BJ (cell line): ENCODE measurements at regions not wholly inside any gene's neighbourhood (a gene's known extent, or its start where the extent isn't known, plus 50 kb on each side); places are given as distances from the start of the nearest gene placed in this dataset.
"Not testable (repeated sequence)": the region's sequence is repeated elsewhere in the genome, so short reads cannot be mapped to it uniquely, and the experiment has no call there.

Source experiments
- CTCF ChIA-PET: fragments of 350-600 bp; formaldehyde crosslinking; extraction: SDS; loops from one replicate; lab custom pipeline; 2021; ENCODE audit warnings: antibody characterized with exemption, inconsistent platforms; lab: Yijun Ruan, JAX
- POLR2A ChIA-PET: fragments of 300-600 bp; sonication (Branson Sonifier 250); formaldehyde crosslinking; extraction: SDS; loops from one replicate; lab custom pipeline; 2021; ENCODE audit warnings: antibody characterized with exemption; lab: Charles Lee
- DNase-seq: peaks from one replicate; pipeline ENCODE4 v3.0.0-alpha.2; 2011; ENCODE audit warnings: low read depth
- H3K27me3 ChIP-seq: 2 replicates; pipeline ENCODE4 v1.6.0; 2011; ENCODE audit warnings: low read length; ENCODE audit not compliant: control insufficient read depth, insufficient read depth
- H3K36me3 ChIP-seq: 2 replicates; pipeline ENCODE4 v1.5.1; 2011; ENCODE audit warnings: low read length; ENCODE audit not compliant: control insufficient read depth, insufficient read depth
- H3K4me3 ChIP-seq: 2 replicates; pipeline ENCODE4 v1.5.1; 2011; ENCODE audit warnings: low read depth, mild to moderate bottlenecking, control low read depth, low read length
- TF ChIP-seq, protein P1 (sequence below): IDR thresholded peaks from 2 replicates; pipeline ENCODE4 v1.5.1; 2011; ENCODE audit warnings: low read depth, mild to moderate bottlenecking, control low read depth, inconsistent platforms, low read length, moderate library complexity; ENCODE audit not compliant: insufficient read depth

DNA sequence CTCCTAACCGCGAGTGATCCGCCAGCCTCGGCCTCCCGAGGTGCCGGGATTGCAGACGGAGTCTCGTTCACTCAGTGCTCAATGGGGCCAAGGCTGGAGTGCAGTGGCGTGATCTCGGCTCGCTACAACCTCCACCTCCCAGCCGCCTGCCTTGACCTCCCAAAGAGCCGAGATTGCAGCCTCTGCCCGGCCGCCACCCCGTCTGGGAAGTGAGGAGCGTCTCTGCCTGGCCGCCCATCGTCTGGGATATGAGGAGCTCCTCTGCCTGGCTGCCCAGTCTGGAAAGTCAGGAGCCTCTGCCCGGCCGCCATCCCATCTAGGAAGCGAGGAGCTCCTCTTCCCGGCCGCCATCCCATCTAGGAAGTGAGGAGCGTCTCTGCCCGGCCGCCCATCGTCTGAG lies 58.8 kb upstream of the ANKRD30BL start:
- POLR2A ChIA-PET, H3K36me3 ChIP-seq, DNase-seq, CTCF ChIA-PET, H3K27me3 ChIP-seq, H3K4me3 ChIP-seq: not testable (repeated sequence)

GRCh38 chr2:132221886-132222285 lies 60.1 kb upstream of the ANKRD30BL start:
- H3K4me3 ChIP-seq, H3K36me3 ChIP-seq, DNase-seq, CTCF ChIA-PET, POLR2A ChIA-PET, H3K27me3 ChIP-seq: not testable (repeated sequence)

DNA sequence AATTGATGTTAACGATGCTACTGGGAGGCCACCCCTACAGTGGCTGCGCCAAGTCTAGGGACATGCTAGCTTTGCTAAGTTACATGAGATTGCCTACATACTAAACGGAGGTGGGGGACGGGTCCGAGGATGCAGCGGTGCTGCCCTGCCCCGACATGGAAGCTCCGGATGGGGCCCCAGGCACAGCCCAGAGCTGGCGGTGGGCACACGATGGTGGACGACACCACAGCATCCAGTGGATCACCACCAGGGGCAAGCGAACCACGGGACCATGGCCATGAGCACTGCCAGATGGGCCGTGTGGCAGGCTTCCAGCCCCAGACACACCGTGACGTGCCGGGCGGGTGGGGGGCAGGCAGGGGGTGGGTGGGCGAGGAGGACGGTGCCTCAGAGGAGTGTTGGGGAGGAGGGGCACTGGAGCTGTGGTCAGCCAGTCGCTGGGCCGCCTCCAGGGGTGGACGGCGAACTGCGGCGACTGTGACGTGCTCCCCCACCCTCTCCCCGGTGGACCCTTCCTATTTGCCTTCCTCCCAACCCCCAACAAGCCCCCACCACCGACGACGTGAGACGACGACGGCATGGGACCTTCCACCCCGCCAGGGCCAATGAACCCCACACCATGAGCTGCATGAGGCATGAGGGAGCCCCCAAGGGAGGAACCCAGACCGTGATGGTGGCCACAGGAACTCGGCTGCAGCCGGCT lies 90.6 kb upstream of the ANKRD30BL start:
- no peak for DNase-seq
- Histone ChIP-seq H3K27me3 (no peaks in the 10 kb centered on the region), H3K36me3 (no peaks in the 10 kb centered on the region), H3K4me3 (no peak overlapping the region)
- ChIA-PET CTCF (no interaction called here), POLR2A (no interaction called here)
- TF ChIP-seq, protein P1, sequence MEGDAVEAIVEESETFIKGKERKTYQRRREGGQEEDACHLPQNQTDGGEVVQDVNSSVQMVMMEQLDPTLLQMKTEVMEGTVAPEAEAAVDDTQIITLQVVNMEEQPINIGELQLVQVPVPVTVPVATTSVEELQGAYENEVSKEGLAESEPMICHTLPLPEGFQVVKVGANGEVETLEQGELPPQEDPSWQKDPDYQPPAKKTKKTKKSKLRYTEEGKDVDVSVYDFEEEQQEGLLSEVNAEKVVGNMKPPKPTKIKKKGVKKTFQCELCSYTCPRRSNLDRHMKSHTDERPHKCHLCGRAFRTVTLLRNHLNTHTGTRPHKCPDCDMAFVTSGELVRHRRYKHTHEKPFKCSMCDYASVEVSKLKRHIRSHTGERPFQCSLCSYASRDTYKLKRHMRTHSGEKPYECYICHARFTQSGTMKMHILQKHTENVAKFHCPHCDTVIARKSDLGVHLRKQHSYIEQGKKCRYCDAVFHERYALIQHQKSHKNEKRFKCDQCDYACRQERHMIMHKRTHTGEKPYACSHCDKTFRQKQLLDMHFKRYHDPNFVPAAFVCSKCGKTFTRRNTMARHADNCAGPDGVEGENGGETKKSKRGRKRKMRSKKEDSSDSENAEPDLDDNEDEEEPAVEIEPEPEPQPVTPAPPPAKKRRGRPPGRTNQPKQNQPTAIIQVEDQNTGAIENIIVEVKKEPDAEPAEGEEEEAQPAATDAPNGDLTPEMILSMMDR: no peak

GRCh38 chr2:132252894-132253264 lies 91.1 kb upstream of the ANKRD30BL start:
- no peaks in the 10 kb centered on the region for H3K36me3 ChIP-seq
- ChIA-PET CTCF (no interaction called here), POLR2A (no interaction called here)
- TF ChIP-seq, protein P1: no peak
- DNase-seq: no peak
- H3K4me3 ChIP-seq: no peak overlapping the region
- no peaks in the 10 kb centered on the region for H3K27me3 ChIP-seq

DNA sequence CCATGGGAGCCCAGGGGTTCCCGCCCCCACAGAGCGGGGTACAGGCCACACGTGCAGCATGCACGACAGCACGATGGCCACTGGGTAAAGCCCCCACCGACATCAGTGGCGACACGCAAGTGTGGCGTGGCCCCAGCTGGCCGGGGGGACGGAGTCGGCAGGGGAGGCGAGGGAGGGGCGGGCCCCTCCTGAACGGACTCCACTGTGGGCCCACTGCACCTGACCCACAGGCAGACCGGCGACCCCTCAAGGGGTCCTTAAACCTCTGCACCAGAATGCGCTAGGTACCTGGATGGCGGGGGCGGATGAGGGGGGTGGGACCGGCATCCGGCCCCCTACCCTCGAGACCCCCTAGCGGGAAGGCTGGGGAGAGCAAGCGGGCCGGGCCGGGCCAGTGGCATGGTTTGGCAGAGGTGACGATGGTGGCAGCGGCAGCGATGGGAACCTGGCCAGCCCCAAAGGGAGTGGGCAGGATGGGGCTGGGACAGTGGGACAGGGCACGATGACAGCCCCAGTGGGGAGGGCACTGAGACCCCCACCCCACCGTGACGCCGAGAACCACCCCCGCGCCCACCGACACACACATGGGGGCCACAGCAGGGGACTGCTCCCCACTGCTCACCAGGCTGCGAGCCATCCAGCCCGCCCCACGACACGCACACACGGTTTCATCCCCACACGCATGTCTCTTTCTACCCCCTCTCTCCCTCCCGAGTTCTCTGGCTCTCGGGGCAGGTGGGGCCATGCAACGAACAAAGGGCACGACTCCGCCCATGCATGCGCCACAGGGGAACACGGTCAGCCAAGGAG lies 91.9 kb upstream of the ANKRD30BL start:
- Histone ChIP-seq H3K36me3 (no peaks in the 10 kb centered on the region), H3K27me3 (no peaks in the 10 kb centered on the region), H3K4me3 (no peak overlapping the region)
- POLR2A ChIA-PET: no interaction called here
- CTCF ChIA-PET: no interaction called here
- TF ChIP-seq, protein P1: no peak
- DNase-seq: no peak

DNA sequence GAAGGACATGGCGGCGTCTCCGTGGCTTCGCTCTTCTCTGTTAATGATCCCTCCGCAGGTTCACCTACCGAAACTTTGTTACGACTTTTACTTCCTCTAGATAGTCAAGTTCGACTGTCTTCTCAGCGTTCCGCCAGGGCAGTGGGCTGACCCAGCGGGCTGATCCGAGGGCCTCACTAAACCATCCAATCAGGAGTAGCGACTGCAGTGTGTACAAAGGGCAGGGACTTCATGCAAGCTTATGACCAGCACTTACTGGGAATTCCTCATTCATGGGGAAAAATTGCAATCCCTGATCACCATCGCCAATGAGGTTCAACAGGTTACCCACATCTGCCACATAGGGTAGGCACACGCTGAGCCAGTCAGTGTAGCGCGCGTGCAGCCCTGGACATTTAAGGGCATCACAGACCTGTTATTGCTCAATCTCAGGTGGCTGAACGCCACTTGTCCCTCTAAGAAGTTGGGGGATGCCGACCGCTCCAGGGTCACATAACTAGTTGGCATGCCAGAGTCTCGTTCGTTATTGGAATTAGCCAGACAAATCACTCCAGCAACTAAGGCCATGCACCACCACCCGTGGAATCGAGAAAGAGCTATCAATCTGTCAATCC lies 92.7 kb upstream of the ANKRD30BL start:
- CTCF ChIA-PET, H3K4me3 ChIP-seq, H3K36me3 ChIP-seq, DNase-seq, POLR2A ChIA-PET, H3K27me3 ChIP-seq: not testable (repeated sequence)
